Suprapubic skin (tissue), 3 donors: ENCODE measurements at regions not wholly inside any gene's neighbourhood (a gene's known extent, or its start where the extent isn't known, plus 50 kb on each side); places are given as distances from the start of the nearest gene placed in this dataset.

Experiments
- POLR2A ChIP-seq, 2 donors: fragments of 450-650 bp; IDR thresholded peaks; one replicate each; pipeline ENCODE4 v1.6.1; 2017; ENCODE audit warnings: antibody characterized with exemption in 2 of 2, mild to moderate bottlenecking in 2 of 2, moderate library complexity in 2 of 2
- TF ChIP-seq, protein P1 (sequence below), 2 donors: fragments of 200-600 bp in 1 of 2; fragments of 450-650 bp in 1 of 2; sonication (generic) in 1 of 2; IDR thresholded peaks; one replicate each; pipeline ENCODE4 v1.5.1; 2016 to 2019; ENCODE audit warnings: antibody characterized with exemption in 2 of 2, mild to moderate bottlenecking in 1 of 2, moderate library complexity in 1 of 2

DNA sequence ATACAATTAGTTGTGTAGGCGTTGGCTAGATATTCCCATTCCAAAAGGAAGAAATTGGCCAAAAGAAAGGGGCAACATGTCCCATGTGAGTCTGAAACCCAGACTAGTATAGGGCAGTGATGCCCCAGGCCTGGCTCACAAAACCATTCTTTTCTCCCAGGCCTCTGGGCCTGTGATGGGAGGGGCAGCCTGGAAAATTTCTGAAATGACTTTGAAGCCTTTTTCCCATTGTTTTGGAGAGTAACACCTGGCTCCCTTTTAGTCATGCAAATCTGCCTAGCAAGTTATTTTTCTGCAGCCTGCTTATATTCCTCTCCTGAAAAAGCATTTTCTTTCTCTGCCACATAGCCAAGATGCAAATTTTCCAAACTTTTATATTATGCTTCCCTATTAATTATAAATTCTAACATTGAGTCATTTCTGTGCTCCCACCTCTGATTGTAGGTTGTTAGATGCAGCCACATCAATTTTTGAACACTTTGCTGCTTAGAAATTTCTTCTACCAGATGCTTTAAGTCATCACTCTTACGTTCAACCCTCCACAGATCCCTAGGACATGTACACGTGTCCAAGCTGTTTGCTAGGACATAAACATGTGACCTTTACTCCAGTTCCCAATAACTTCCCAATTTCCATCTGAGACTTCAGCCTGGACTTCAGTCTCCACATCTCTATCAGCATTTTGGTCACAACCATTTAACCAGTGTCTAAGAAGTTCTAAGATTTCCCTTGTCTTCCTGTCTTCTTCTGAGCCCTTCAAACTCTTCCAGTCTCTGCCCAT is 76.1 kb upstream of the MC4R start:
- TF ChIP-seq, protein P1, sequence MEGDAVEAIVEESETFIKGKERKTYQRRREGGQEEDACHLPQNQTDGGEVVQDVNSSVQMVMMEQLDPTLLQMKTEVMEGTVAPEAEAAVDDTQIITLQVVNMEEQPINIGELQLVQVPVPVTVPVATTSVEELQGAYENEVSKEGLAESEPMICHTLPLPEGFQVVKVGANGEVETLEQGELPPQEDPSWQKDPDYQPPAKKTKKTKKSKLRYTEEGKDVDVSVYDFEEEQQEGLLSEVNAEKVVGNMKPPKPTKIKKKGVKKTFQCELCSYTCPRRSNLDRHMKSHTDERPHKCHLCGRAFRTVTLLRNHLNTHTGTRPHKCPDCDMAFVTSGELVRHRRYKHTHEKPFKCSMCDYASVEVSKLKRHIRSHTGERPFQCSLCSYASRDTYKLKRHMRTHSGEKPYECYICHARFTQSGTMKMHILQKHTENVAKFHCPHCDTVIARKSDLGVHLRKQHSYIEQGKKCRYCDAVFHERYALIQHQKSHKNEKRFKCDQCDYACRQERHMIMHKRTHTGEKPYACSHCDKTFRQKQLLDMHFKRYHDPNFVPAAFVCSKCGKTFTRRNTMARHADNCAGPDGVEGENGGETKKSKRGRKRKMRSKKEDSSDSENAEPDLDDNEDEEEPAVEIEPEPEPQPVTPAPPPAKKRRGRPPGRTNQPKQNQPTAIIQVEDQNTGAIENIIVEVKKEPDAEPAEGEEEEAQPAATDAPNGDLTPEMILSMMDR (IDR thresholded peaks at IDR 0.05): no peak
- no peak for TF ChIP-seq POLR2A (IDR thresholded peaks at IDR 0.05)
